HCT116 (cell line): ENCODE measurements at regions not wholly inside any gene's neighbourhood (a gene's known extent, or its start where the extent isn't known, plus 50 kb on each side); places are given as distances from the start of the nearest gene placed in this dataset.

ENCODE experiments used
- ATAC-seq: fragments of 200-7000 bp; cut with Tn5 transposase; 2 replicates; pipeline ENCODE4 v1.9.1; 2020; ENCODE audit warnings: mild to moderate bottlenecking, moderate library complexity
- BruUV-seq: library from RNA; stranded (reverse); fragments of 400-500 nt; replicated peaks from 2 replicates; lab custom pipeline; 2021; lab: Mats Ljungman, UMichigan
- CTCF ChIA-PET: fragments of 300-600 bp; sonication (Branson Sonifier 250); formaldehyde crosslinking; loops from one replicate; lab custom pipeline; 2021; ENCODE audit warnings: antibody characterized with exemption; lab: Charles Lee
- POLR2A ChIA-PET: fragments of 300-600, 350-600 bp; sonication (Branson Sonifier 250); formaldehyde crosslinking; loops from one replicate; lab custom pipeline; 2021; ENCODE audit warnings: antibody characterized with exemption; lab: Charles Lee
- RAD21 ChIA-PET, 2 experiments: fragments of 300-600 bp; sonication (Branson Sonifier 250); formaldehyde crosslinking; loops; one replicate each; lab custom pipeline; 2023; ENCODE audit warnings: low total read pairs in 2 of 2; ENCODE audit not compliant: uncharacterized antibody in 2 of 2, unreplicated experiment in 2 of 2, low non-redundant PET in 1 of 2; lab: Charles Lee
- DNase-seq: peaks from one replicate; pipeline ENCODE4 v3.0.0-alpha.2; 2010; ENCODE audit warnings: low read depth, low spot score
- H2AFZ ChIP-seq: fragments of 200-600 bp; shearing (Covaris generic), sonication (generic); 2 replicates; pipeline ENCODE4 v1.6.1; 2017; ENCODE audit warnings: low read depth, mixed run types, mixed read lengths, antibody characterized with exemption, low read length; ENCODE audit not compliant: poor library complexity, severe bottlenecking
- H3K27ac ChIP-seq: 2 replicates; pipeline ENCODE4 v1.5.1; 2012; ENCODE audit warnings: low read depth, low read length
- H3K27me3 ChIP-seq: fragments of 200-600 bp; sonication (generic); 2 replicates; pipeline ENCODE4 v1.6.1; 2016; ENCODE audit warnings: mixed run types, low read length, mixed read lengths; ENCODE audit not compliant: insufficient read depth
- H3K36me3 ChIP-seq, 2 experiments: fragments of 200-500 bp in 1 of 2; fragments of 200-600 bp in 1 of 2; sonication (Bioruptor generic) in 1 of 2; sonication (generic) in 1 of 2; 2 replicates each; pipeline versions ENCODE4 v1.5.1 to v1.6.1; 2014 to 2016; ENCODE audit warnings: low read length in 2 of 2, inconsistent platforms in 1 of 2, mixed read lengths in 1 of 2, mixed run types in 1 of 2; ENCODE audit not compliant: insufficient read depth in 2 of 2, control insufficient read depth in 1 of 2
- H3K4me1 ChIP-seq, 2 experiments: fragments of 200-600 bp in 1 of 2; sonication (generic) in 1 of 2; 2 replicates each; pipeline versions ENCODE4 v1.5.1 to v1.6.1; 2012 to 2017; ENCODE audit warnings: low read length in 2 of 2, inconsistent platforms in 1 of 2, mild to moderate bottlenecking in 1 of 2, mixed read lengths in 1 of 2, mixed run types in 1 of 2, moderate library complexity in 1 of 2; ENCODE audit not compliant: insufficient read depth in 2 of 2, control insufficient read depth in 1 of 2
- H3K4me2 ChIP-seq: fragments of 200-600 bp; sonication (generic); 2 replicates; pipeline ENCODE4 v1.6.1; 2017; ENCODE audit warnings: mixed run types, low read length, mixed read lengths
- H3K4me3 ChIP-seq, 2 experiments: fragments of 200-600 bp in 1 of 2; sonication (generic) in 1 of 2; replicated peaks in 1 of 2; 2 replicates each; pipeline ENCODE4 v1.5.1; 2011 to 2016; ENCODE audit warnings: low read length in 2 of 2, control low read depth in 1 of 2, low read depth in 1 of 2, mild to moderate bottlenecking in 1 of 2, mixed read lengths in 1 of 2, mixed run types in 1 of 2
- H3K79me2 ChIP-seq: fragments of 200-600 bp; sonication (generic); 2 replicates; pipeline ENCODE4 v1.6.1; 2017; ENCODE audit warnings: mild to moderate bottlenecking, mixed run types, low read length, moderate library complexity, mixed read lengths; ENCODE audit not compliant: insufficient read depth
- H3K9ac ChIP-seq: fragments of 200-600 bp; sonication (generic); 2 replicates; pipeline ENCODE4 v1.6.1; 2016; ENCODE audit warnings: low read length, mixed read lengths
- H3K9me2 ChIP-seq: fragments of 200-600 bp; sonication (generic), shearing (Covaris generic); 2 replicates; pipeline ENCODE4 v1.6.1; 2017; ENCODE audit warnings: mixed run types, mild to moderate bottlenecking, moderate library complexity; ENCODE audit not compliant: insufficient read depth
- H3K9me3 ChIP-seq, 2 experiments: fragments of 200-500 bp in 1 of 2; fragments of 200-600 bp in 1 of 2; sonication (Bioruptor generic) in 1 of 2; sonication (generic) in 1 of 2; 2 replicates each; pipeline ENCODE4 v1.6.1; 2014 to 2017; ENCODE audit warnings: low read length in 2 of 2, mixed read lengths in 2 of 2, inconsistent platforms in 1 of 2, low read depth in 1 of 2, mild to moderate bottlenecking in 1 of 2, mixed run types in 1 of 2, moderate library complexity in 1 of 2; ENCODE audit not compliant: control insufficient read depth in 1 of 2, insufficient read depth in 1 of 2
- H4K20me1 ChIP-seq: fragments of 200-600 bp; sonication (generic), shearing (Covaris generic); 2 replicates; pipeline ENCODE4 v1.6.1; 2017; ENCODE audit warnings: mixed run types, mild to moderate bottlenecking, moderate library complexity; ENCODE audit not compliant: insufficient read depth
- CBX3 ChIP-seq: IDR thresholded peaks from 2 replicates; pipeline ENCODE4 v1.6.1; 2012; ENCODE audit warnings: low read depth
- CEBPB ChIP-seq: IDR thresholded peaks from 2 replicates; pipeline ENCODE4 v1.6.1; 2012; ENCODE audit warnings: low read depth
- ELF1 ChIP-seq: IDR thresholded peaks from 2 replicates; pipeline ENCODE4 v1.6.1; 2012; ENCODE audit warnings: low read depth, borderline replicate concordance
- FOSL1 ChIP-seq: IDR thresholded peaks from 2 replicates; pipeline ENCODE4 v1.6.1; 2012; ENCODE audit warnings: low read depth
- JUND ChIP-seq: IDR thresholded peaks from 2 replicates; pipeline ENCODE4 v1.6.1; 2012
- POLR2A ChIP-seq: IDR thresholded peaks from 2 replicates; pipeline ENCODE4 v1.7.0; 2011; ENCODE audit warnings: borderline replicate concordance; ENCODE audit not compliant: insufficient read depth, insufficient read length; ENCODE audit errors: extremely low read depth
- POLR2AphosphoS5 ChIP-seq: IDR thresholded peaks from 2 replicates; pipeline ENCODE4 v1.6.1; 2011; ENCODE audit warnings: mild to moderate bottlenecking, low read depth, low read length, moderate library complexity
- RAD21 ChIP-seq: IDR thresholded peaks from 2 replicates; pipeline ENCODE4 v1.6.1; 2012; ENCODE audit warnings: low read depth, mild to moderate bottlenecking
- SRF ChIP-seq: IDR thresholded peaks from 2 replicates; pipeline ENCODE4 v1.6.1; 2012; ENCODE audit warnings: low read depth
- YY1 ChIP-seq: IDR thresholded peaks from 2 replicates; pipeline ENCODE4 v1.6.1; 2011; ENCODE audit warnings: low read length, low read depth, moderate library complexity, mild to moderate bottlenecking; ENCODE audit not compliant: insufficient replicate concordance; ENCODE audit errors: extremely low read depth
- ZFX ChIP-seq: fragments of 450-650 bp; IDR thresholded peaks from 2 replicates; pipeline ENCODE4 v1.6.1; 2017
- ZNF274 ChIP-seq: fragments of 200-500 bp; sonication (Bioruptor generic); IDR thresholded peaks from 2 replicates; pipeline ENCODE4 v1.6.1; 2014; ENCODE audit warnings: mild to moderate bottlenecking, low read depth, low read length, inconsistent platforms
- intact Hi-C: fragments of 100-400 bp; cut with micrococcal nuclease; formaldehyde crosslinking; loops from 2 replicates; pipeline ENCODE4 v1.10.0; 2022
- TF ChIP-seq, protein P1 (sequence below): IDR thresholded peaks from 2 replicates; pipeline ENCODE4 v1.6.1; 2012
- TF ChIP-seq, protein P2 (sequence below): IDR thresholded peaks from 2 replicates; pipeline ENCODE4 v1.6.1; 2011; ENCODE audit warnings: mild to moderate bottlenecking, low read length, moderate library complexity; ENCODE audit not compliant: insufficient replicate concordance; ENCODE audit errors: extremely low read depth

DNA sequence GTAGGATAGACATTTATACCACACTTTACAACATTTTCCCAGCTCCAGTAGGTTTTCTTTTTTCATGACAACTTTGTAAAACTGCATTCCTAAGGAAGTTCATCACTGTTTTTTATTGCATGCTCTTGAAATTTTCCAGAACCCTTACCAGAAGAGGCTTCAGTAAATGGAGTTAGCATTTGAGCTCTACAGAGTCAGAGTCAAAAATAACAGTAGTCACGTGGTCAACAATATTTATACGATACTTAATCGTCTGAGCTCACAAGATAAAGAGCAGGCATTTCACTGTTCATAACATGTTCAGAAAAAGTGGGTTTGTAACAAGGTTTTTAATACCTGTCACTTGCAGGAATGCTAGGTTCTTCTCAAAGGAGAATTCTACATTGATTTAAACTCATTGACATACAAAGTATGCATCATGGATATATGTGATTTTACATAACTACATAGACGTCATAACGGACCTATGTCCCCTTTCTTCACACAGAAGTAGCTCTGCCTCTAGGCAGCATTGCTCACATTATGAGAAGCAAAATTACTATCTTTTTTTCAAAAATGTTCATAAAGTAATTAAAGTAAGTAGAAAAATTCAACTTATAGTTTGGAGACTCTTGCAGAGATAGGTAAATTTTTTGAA, 187.0 kb upstream of the COL3A1 start:
- intact Hi-C loops = loop anchor here (10.0 kb wide), 1 partner anchor 262 kb away; no protein-coding TSS in a partner anchor
- ChIA-PET POLR2A (no interaction called here), CTCF (interaction anchor here (1.0 kb wide), 1 partner anchor 191 kb away, joined by 3 read pairs; no protein-coding TSS in a partner anchor)
- Histone ChIP-seq H3K4me3 (peak overlapping the region in 1 of 2 experiments; percentile 23; a peak in 2 of 4 replicates), H3K4me2 (peak overlapping the region; percentile 65), H3K9me3 (no peaks in the 10 kb centered on the region), H3K27me3 (no peaks in the 10 kb centered on the region), H3K4me1 (peaks cover 17 to 33% of the 10 kb centered on the region in 2 experiments)
- no TSS peak for BruUV-seq
- DNase-seq (peak; percentile 22), ATAC-seq (peak; percentile 49; the same call in 1 of the 2 replicates)
- TF ChIP-seq CEBPB (no peak), POLR2A (no peak), POLR2AphosphoS5 (no peak), ELF1 (no peak), SRF (no peak), ZFX (no peak), ZNF274 (no peak), RAD21 (no peak), JUND (no peak), YY1 (no peak), FOSL1 (0 out of 2 replicates have a peak, but pooled peaks have one; percentile 1), CBX3 (no peak)
- TF ChIP-seq, protein P1, sequence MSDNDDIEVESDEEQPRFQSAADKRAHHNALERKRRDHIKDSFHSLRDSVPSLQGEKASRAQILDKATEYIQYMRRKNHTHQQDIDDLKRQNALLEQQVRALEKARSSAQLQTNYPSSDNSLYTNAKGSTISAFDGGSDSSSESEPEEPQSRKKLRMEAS = 0 out of 2 replicates have a peak, but pooled peaks have one; percentile 9
- TF ChIP-seq, protein P2, sequence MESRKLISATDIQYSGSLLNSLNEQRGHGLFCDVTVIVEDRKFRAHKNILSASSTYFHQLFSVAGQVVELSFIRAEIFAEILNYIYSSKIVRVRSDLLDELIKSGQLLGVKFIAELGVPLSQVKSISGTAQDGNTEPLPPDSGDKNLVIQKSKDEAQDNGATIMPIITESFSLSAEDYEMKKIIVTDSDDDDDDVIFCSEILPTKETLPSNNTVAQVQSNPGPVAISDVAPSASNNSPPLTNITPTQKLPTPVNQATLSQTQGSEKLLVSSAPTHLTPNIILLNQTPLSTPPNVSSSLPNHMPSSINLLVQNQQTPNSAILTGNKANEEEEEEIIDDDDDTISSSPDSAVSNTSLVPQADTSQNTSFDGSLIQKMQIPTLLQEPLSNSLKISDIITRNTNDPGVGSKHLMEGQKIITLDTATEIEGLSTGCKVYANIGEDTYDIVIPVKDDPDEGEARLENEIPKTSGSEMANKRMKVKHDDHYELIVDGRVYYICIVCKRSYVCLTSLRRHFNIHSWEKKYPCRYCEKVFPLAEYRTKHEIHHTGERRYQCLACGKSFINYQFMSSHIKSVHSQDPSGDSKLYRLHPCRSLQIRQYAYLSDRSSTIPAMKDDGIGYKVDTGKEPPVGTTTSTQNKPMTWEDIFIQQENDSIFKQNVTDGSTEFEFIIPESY = no peak
- TF ChIP-seq, all 23 proteins: peak for 2
- RAD21 ChIA-PET = interaction anchor here in 1 of 2 experiments (1.2 kb wide), 1 partner anchor 10 kb away, joined by 4 read pairs; no protein-coding TSS in a partner anchor
- Histone ChIP-seq H3K27ac (no peak overlapping the region), H3K36me3 (no peaks in the 10 kb centered on the region), H3K9ac (peak overlapping the region; percentile 19; the same call in 1 of the 2 replicates), H2AFZ (peak overlapping the region; percentile 97), H3K9me2 (no peaks in the 10 kb centered on the region), H4K20me1 (no peaks in the 10 kb centered on the region), H3K79me2 (no peaks in the 10 kb centered on the region)
